NOMO-1 treated with dmso at 0.1 percent for 144 hours (cell line): ENCODE measurements at regions not wholly inside any gene's neighbourhood (a gene's known extent, or its start where the extent isn't known, plus 50 kb on each side); places are given as distances from the start of the nearest gene placed in this dataset.

Experiments
- DNase-seq: peaks from one replicate; lab custom pipeline; 2025; ENCODE audit not compliant: unreplicated experiment; lab: John Stamatoyannopoulos, UW

- DNase-seq, result no peak
Measured at GRCh38 chr5:38032149-38032548, 192.3 kb upstream of the GDNF start.

GRCh38 chr5:38031304-38031703 is 191.5 kb upstream of the GDNF start:
- DNase-seq, result no peak

- DNase-seq, result no peak
Measured at GRCh38 chr5:38029397-38030065, 189.7 kb upstream of the GDNF start.

GRCh38 chr5:38023799-38024198 is 184.0 kb upstream of the GDNF start:
- DNase-seq, result no peak

GRCh38 chr5:38023371-38023770 is 183.5 kb upstream of the GDNF start:
- no peak for DNase-seq

- no peak for DNase-seq
Measured at GRCh38 chr5:38022631-38023030, 182.8 kb upstream of the GDNF start.

- DNase-seq, result no peak
Measured at GRCh38 chr5:38018016-38018415, 178.2 kb upstream of the GDNF start.

GRCh38 chr5:38013107-38013506 is 173.3 kb upstream of the GDNF start:
- DNase-seq, result no peak

- no peak for DNase-seq
Measured at GRCh38 chr5:38011668-38012188, 171.9 kb upstream of the GDNF start.

- DNase-seq, result no peak
Measured at GRCh38 chr5:38009749-38010358, 170.0 kb upstream of the GDNF start.

- DNase-seq, result no peak
Measured at GRCh38 chr5:38008198-38008597, 168.4 kb upstream of the GDNF start.

- no peak for DNase-seq
Measured at GRCh38 chr5:37999593-37999992, 159.8 kb upstream of the GDNF start.

GRCh38 chr5:37996918-37997317 is 157.1 kb upstream of the GDNF start:
- DNase-seq, result no peak

GRCh38 chr5:37994729-37995128 is 154.9 kb upstream of the GDNF start:
- DNase-seq, result no peak

GRCh38 chr5:37991301-37992299 is 151.8 kb upstream of the GDNF start:
- DNase-seq, result no peak

GRCh38 chr5:37989884-37990283 is 150.0 kb upstream of the GDNF start:
- DNase-seq, result no peak

GRCh38 chr5:37988454-37989046 is 148.7 kb upstream of the GDNF start:
- DNase-seq, result no peak

GRCh38 chr5:37984300-37984699 is 144.5 kb upstream of the GDNF start:
- no peak for DNase-seq

GRCh38 chr5:37983463-37983862 is 143.6 kb upstream of the GDNF start:
- DNase-seq, result no peak

GRCh38 chr5:37979559-37979958 is 139.7 kb upstream of the GDNF start:
- DNase-seq, result no peak

- DNase-seq, result no peak
Measured at GRCh38 chr5:37975531-37975930, 135.7 kb upstream of the GDNF start.
